Peyer's patch (tissue), 4 donors: ENCODE measurements at regions not wholly inside any gene's neighbourhood (a gene's known extent, or its start where the extent isn't known, plus 50 kb on each side); places are given as distances from the start of the nearest gene placed in this dataset.

ENCODE experiments used
- POLR2A ChIP-seq, 2 donors: fragments of 450-650 bp; IDR thresholded peaks; one replicate each; pipeline ENCODE4 v1.5.1; 2017; ENCODE audit warnings: antibody characterized with exemption in 2 of 2, mild to moderate bottlenecking in 2 of 2, moderate library complexity in 2 of 2
- TF ChIP-seq, protein P1 (sequence below), 6 experiments: fragments of 450-650 bp in 4 of 6; fragments of 200-600 bp in 2 of 6; sonication (generic) in 1 of 6; IDR thresholded peaks; one replicate each; pipeline ENCODE4 v1.5.1; 2017 to 2019; ENCODE audit warnings: antibody characterized with exemption in 6 of 6, mild to moderate bottlenecking in 3 of 6, moderate library complexity in 1 of 6

DNA sequence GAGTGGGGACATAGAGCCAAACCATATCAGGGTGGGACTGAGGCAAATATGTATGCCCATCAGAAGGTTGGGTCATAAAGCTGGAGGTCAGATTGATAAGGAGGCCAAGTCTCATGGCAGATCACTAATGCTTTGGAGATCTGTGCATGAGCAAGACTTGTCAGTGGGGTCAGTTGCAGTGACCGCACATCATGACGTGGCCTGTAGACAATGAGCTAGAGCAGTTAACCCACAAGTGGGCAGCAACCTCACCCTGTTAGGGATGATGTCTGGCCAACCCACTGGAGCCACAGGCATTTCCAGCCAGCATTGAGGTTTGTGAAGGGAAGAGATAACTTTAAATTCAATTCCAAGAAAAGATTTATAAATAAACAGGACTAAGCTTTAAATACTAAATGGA lies 66.7 kb downstream of the XCL1 start:
- TF ChIP-seq, protein P1, sequence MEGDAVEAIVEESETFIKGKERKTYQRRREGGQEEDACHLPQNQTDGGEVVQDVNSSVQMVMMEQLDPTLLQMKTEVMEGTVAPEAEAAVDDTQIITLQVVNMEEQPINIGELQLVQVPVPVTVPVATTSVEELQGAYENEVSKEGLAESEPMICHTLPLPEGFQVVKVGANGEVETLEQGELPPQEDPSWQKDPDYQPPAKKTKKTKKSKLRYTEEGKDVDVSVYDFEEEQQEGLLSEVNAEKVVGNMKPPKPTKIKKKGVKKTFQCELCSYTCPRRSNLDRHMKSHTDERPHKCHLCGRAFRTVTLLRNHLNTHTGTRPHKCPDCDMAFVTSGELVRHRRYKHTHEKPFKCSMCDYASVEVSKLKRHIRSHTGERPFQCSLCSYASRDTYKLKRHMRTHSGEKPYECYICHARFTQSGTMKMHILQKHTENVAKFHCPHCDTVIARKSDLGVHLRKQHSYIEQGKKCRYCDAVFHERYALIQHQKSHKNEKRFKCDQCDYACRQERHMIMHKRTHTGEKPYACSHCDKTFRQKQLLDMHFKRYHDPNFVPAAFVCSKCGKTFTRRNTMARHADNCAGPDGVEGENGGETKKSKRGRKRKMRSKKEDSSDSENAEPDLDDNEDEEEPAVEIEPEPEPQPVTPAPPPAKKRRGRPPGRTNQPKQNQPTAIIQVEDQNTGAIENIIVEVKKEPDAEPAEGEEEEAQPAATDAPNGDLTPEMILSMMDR (IDR thresholded peaks at IDR 0.05), result no peak
- TF ChIP-seq POLR2A (IDR thresholded peaks at IDR 0.05), result no peak
